A549 (cell line): ENCODE measurements at regions not wholly inside any gene's neighbourhood (a gene's known extent, or its start where the extent isn't known, plus 50 kb on each side); places are given as distances from the start of the nearest gene placed in this dataset.

ENCODE experiments used
- CBX2 ChIP-seq: fragments of 200-600 bp; sonication (generic); IDR thresholded peaks from 2 replicates; pipeline ENCODE4 v1.6.1; 2016; ENCODE audit warnings: low read depth, mild to moderate bottlenecking, borderline replicate concordance
- EP300 ChIP-seq, 2 experiments: fragments of >200 bp; sonication (Bioruptor Twin); formaldehyde crosslinking; IDR thresholded peaks; 2 replicates in 1 of 2; 3 replicates in 1 of 2; pipeline ENCODE4 v1.6.1; 2016 to 2017
- HOXA7 ChIP-seq: fragments of 250-450 bp; sonication (Bioruptor Pico); IDR thresholded peaks from 2 replicates; pipeline ENCODE4 v1.5.0; 2020; ENCODE audit warnings: mild to moderate bottlenecking, moderate library complexity
- POLR2A ChIP-seq: IDR thresholded peaks from 2 replicates; pipeline ENCODE4 v1.6.1; 2012; ENCODE audit warnings: mild to moderate bottlenecking, low read length
- TF ChIP-seq, protein P1 (sequence below): fragments of >200 bp; sonication (Bioruptor Twin); formaldehyde crosslinking; IDR thresholded peaks from 3 replicates; pipeline ENCODE4 v1.5.1; 2016

DNA sequence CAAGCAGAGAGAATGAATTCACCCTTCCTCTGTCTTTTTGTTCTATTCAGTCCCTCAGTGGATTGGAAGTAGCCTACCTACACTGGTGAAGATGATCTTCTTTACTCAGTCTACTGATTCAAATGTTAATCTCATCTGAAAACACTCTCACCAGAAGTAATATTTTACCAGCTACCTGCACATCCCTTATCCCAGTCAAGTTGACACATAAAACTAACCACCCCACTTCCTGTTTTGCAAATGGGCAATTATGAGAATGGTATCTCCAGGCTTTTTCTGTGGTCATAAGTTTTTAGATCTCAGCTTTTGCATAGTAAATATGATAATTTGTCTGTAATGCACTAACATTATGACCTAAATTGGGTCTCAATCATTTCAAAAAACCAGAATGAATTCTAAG is 228.8 kb upstream of the ECI2 start:
- TF ChIP-seq EP300 (IDR thresholded peaks at IDR 0.05) (no peak), POLR2A (no peak), HOXA7 (CRISPR knock-in tag) (no peak), CBX2 (no peak)
- TF ChIP-seq, protein P1, sequence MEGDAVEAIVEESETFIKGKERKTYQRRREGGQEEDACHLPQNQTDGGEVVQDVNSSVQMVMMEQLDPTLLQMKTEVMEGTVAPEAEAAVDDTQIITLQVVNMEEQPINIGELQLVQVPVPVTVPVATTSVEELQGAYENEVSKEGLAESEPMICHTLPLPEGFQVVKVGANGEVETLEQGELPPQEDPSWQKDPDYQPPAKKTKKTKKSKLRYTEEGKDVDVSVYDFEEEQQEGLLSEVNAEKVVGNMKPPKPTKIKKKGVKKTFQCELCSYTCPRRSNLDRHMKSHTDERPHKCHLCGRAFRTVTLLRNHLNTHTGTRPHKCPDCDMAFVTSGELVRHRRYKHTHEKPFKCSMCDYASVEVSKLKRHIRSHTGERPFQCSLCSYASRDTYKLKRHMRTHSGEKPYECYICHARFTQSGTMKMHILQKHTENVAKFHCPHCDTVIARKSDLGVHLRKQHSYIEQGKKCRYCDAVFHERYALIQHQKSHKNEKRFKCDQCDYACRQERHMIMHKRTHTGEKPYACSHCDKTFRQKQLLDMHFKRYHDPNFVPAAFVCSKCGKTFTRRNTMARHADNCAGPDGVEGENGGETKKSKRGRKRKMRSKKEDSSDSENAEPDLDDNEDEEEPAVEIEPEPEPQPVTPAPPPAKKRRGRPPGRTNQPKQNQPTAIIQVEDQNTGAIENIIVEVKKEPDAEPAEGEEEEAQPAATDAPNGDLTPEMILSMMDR = no peak
